BE2C (cell line): ENCODE measurements at regions not wholly inside any gene's neighbourhood (a gene's known extent, or its start where the extent isn't known, plus 50 kb on each side); places are given as distances from the start of the nearest gene placed in this dataset.

Source experiments
- DNase-seq: peaks from one replicate; pipeline ENCODE4 v3.0.0-alpha.2; 2020
- H3K27me3 ChIP-seq: fragments of 250-450 bp; sonication (Bioruptor Pico); 2 replicates; pipeline ENCODE4 v1.5.1; 2020; ENCODE audit warnings: mild to moderate bottlenecking
- H3K36me3 ChIP-seq: fragments of 250-450 bp; sonication (Bioruptor Pico); 2 replicates; pipeline ENCODE4 v1.5.1; 2020; ENCODE audit warnings: mild to moderate bottlenecking
- H3K4me1 ChIP-seq: fragments of 250-450 bp; sonication (Bioruptor Pico); 2 replicates; pipeline ENCODE4 v1.5.1; 2020
- H3K4me3 ChIP-seq: 2 replicates; pipeline ENCODE4 v1.5.1; 2011; ENCODE audit warnings: low read depth, low read length
- H3K9me3 ChIP-seq: fragments of 250-450 bp; sonication (Bioruptor Pico); 2 replicates; pipeline ENCODE4 v1.5.1; 2020
- CTCF ChIP-seq: IDR thresholded peaks from 2 replicates; pipeline ENCODE4 v1.5.1; 2012; ENCODE audit warnings: mild to moderate bottlenecking, low read depth, low read length

GRCh38 chr2:238654479-238655197 is 193.2 kb upstream of the TWIST2 start:
- Histone ChIP-seq H3K27me3 (no peaks in the 10 kb centered on the region), H3K4me3 (no peak overlapping the region), H3K9me3 (no peaks in the 10 kb centered on the region), H3K36me3 (no peaks in the 10 kb centered on the region), H3K4me1 (no peaks in the 10 kb centered on the region)
- no peak for TF ChIP-seq CTCF
- DNase-seq: no peak

- H3K27me3 ChIP-seq: no peaks in the 10 kb centered on the region
- no peak overlapping the region for H3K4me3 ChIP-seq
- H3K36me3 ChIP-seq: no peaks in the 10 kb centered on the region
- no peak for TF ChIP-seq CTCF
- H3K9me3 ChIP-seq: no peaks in the 10 kb centered on the region
- no peak for DNase-seq
- no peaks in the 10 kb centered on the region for H3K4me1 ChIP-seq
These were observed 192.6 kb upstream of the TWIST2 start for GRCh38 chr2:238655198-238655860.

GRCh38 chr2:238655974-238656722 is 191.7 kb upstream of the TWIST2 start:
- DNase-seq: no peak
- no peak for TF ChIP-seq CTCF
- Histone ChIP-seq H3K4me1 (no peaks in the 10 kb centered on the region), H3K9me3 (no peaks in the 10 kb centered on the region; the same call in 1 of the 2 replicates), H3K36me3 (no peaks in the 10 kb centered on the region), H3K4me3 (no peak overlapping the region), H3K27me3 (no peaks in the 10 kb centered on the region)

- DNase-seq: no peak
These were observed 190.5 kb upstream of the TWIST2 start for GRCh38 chr2:238657132-238658053.

GRCh38 chr2:238658054-238658407 is 189.9 kb upstream of the TWIST2 start:
- DNase-seq: no peak
- TF ChIP-seq CTCF: no peak
- Histone ChIP-seq H3K9me3 (no peaks in the 10 kb centered on the region; the same call in 1 of the 2 replicates), H3K27me3 (no peaks in the 10 kb centered on the region), H3K36me3 (no peaks in the 10 kb centered on the region), H3K4me3 (no peak overlapping the region), H3K4me1 (no peaks in the 10 kb centered on the region)

More at GRCh38 chr2:238657132-238658053, 190.5 kb upstream of the TWIST2 start:
- no peaks in the 10 kb centered on the region for H3K4me1 ChIP-seq
- no peak for TF ChIP-seq CTCF
- no peak overlapping the region for H3K4me3 ChIP-seq
- no peaks in the 10 kb centered on the region for H3K27me3 ChIP-seq
- H3K36me3 ChIP-seq: no peaks in the 10 kb centered on the region
- no peaks in the 10 kb centered on the region; the same call in 1 of the 2 replicates for H3K9me3 ChIP-seq
